Fibroblast of lung (primary cell): ENCODE measurements at regions not wholly inside any gene's neighbourhood (a gene's known extent, or its start where the extent isn't known, plus 50 kb on each side); places are given as distances from the start of the nearest gene placed in this dataset.

Experiments used
- DNase-seq, 2 donors: peaks; one replicate each; pipeline versions ENCODE4 v3.0.0 to v3.0.0-alpha.2; 2010; ENCODE audit warnings: low read depth in 2 of 2
- H2AFZ ChIP-seq: 2 replicates; pipeline ENCODE4 v1.5.1; 2012; ENCODE audit warnings: low read length, control low read depth, inconsistent platforms
- H3K27ac ChIP-seq: 2 replicates; pipeline ENCODE4 v1.5.1; 2011; ENCODE audit warnings: low read length, control low read depth; ENCODE audit not compliant: insufficient read depth
- H3K27me3 ChIP-seq: 2 replicates; pipeline ENCODE4 v1.5.1; 2011; ENCODE audit warnings: mild to moderate bottlenecking, low read length; ENCODE audit not compliant: control insufficient read depth, insufficient read depth
- H3K36me3 ChIP-seq: 2 replicates; pipeline ENCODE4 v1.5.1; 2011; ENCODE audit warnings: low read length; ENCODE audit not compliant: control insufficient read depth, insufficient read depth
- H3K4me1 ChIP-seq: 2 replicates; pipeline ENCODE4 v1.5.1; 2011; ENCODE audit warnings: low read length; ENCODE audit not compliant: control insufficient read depth, insufficient read depth; ENCODE audit errors: extremely low read depth
- H3K4me2 ChIP-seq: 2 replicates; pipeline ENCODE4 v1.5.1; 2011; ENCODE audit warnings: low read length, control low read depth; ENCODE audit not compliant: insufficient read depth; ENCODE audit errors: extremely low read depth
- H3K4me3 ChIP-seq, 4 experiments: fragments of 200-600 bp in 1 of 4; sonication (generic) in 1 of 4; replicated peaks in 1 of 4; 2 replicates each; pipeline ENCODE4 v1.5.1; 2011 to 2016; ENCODE audit warnings: low read length in 4 of 4, low read depth in 3 of 4, mild to moderate bottlenecking in 3 of 4, control low read depth in 2 of 4, inconsistent platforms in 1 of 4, mixed read lengths in 1 of 4; ENCODE audit not compliant: insufficient read depth in 1 of 4; ENCODE audit errors: control extremely low read depth in 1 of 4
- H3K79me2 ChIP-seq: 2 replicates; pipeline ENCODE4 v1.5.1; 2012; ENCODE audit warnings: mild to moderate bottlenecking, low read length, inconsistent platforms; ENCODE audit not compliant: control insufficient read depth, insufficient read depth
- H3K9ac ChIP-seq: 2 replicates; pipeline ENCODE4 v1.5.1; 2011; ENCODE audit warnings: mild to moderate bottlenecking, low read length, control low read depth; ENCODE audit not compliant: insufficient read depth
- H3K9me3 ChIP-seq: 2 replicates; pipeline ENCODE4 v1.5.1; 2012; ENCODE audit warnings: low read depth, low read length; ENCODE audit not compliant: control insufficient read depth, insufficient read depth
- H4K20me1 ChIP-seq: 2 replicates; pipeline ENCODE4 v1.5.1; 2011; ENCODE audit warnings: low read length; ENCODE audit not compliant: control insufficient read depth, insufficient read depth; ENCODE audit errors: extremely low read depth
- EZH2 ChIP-seq: IDR thresholded peaks from 2 replicates; pipeline ENCODE4 v1.5.1; 2012; ENCODE audit warnings: low read length, control low read depth, mild to moderate bottlenecking; ENCODE audit errors: missing control alignments
- TF ChIP-seq, protein P1 (sequence below), 2 donors: IDR thresholded peaks in 1 of 2; conservative IDR thresholded peaks in 1 of 2; 1 replicate in 1 of 2; 2 replicates in 1 of 2; pipeline ENCODE4 v1.5.1; 2011 to 2012; ENCODE audit warnings: low read length in 2 of 2, control low read depth in 1 of 2, inconsistent platforms in 1 of 2, low read depth in 1 of 2, mild to moderate bottlenecking in 1 of 2

DNA sequence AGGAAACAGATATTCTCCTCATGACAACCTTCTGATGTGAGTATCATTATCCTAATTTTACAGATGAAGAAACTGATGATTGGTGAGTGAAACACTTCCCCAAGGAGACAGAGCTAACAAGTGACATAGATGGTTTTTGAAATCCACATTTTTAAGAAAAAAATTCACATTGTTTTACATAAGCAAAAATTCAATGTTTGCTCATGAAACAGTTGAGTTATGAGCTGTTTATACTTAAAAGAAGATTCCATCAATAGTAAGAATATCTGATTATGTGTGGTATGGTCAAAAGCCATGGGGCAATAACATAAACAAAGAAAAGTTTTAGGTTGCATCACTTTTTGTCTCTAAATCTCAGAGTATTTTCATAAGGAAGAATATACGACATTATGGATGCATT lies 167.9 kb upstream of the PAPPA start:
- Histone ChIP-seq H3K27me3 (no peaks in the 10 kb centered on the region), H3K4me2 (no peak overlapping the region), H3K36me3 (no peaks in the 10 kb centered on the region), H2AFZ (no peak overlapping the region), H3K9ac (no peak overlapping the region), H3K9me3 (no peaks in the 10 kb centered on the region), H4K20me1 (no peaks in the 10 kb centered on the region), H3K4me1 (no peaks in the 10 kb centered on the region), H3K4me3 (no peak overlapping the region), H3K27ac (no peak overlapping the region), H3K79me2 (no peaks in the 10 kb centered on the region)
- DNase-seq: peak in 1 of 2 donors; percentile 49
- TF ChIP-seq, protein P1, sequence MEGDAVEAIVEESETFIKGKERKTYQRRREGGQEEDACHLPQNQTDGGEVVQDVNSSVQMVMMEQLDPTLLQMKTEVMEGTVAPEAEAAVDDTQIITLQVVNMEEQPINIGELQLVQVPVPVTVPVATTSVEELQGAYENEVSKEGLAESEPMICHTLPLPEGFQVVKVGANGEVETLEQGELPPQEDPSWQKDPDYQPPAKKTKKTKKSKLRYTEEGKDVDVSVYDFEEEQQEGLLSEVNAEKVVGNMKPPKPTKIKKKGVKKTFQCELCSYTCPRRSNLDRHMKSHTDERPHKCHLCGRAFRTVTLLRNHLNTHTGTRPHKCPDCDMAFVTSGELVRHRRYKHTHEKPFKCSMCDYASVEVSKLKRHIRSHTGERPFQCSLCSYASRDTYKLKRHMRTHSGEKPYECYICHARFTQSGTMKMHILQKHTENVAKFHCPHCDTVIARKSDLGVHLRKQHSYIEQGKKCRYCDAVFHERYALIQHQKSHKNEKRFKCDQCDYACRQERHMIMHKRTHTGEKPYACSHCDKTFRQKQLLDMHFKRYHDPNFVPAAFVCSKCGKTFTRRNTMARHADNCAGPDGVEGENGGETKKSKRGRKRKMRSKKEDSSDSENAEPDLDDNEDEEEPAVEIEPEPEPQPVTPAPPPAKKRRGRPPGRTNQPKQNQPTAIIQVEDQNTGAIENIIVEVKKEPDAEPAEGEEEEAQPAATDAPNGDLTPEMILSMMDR (conservative IDR thresholded peaks at IDR 0.05 in 1 of 2, IDR thresholded peaks at IDR 0.05 in 1 of 2; ENCODE audit: low read depth in 1 of 2, low read length in 2 of 2): no peak
- no peak for TF ChIP-seq EZH2

DNA sequence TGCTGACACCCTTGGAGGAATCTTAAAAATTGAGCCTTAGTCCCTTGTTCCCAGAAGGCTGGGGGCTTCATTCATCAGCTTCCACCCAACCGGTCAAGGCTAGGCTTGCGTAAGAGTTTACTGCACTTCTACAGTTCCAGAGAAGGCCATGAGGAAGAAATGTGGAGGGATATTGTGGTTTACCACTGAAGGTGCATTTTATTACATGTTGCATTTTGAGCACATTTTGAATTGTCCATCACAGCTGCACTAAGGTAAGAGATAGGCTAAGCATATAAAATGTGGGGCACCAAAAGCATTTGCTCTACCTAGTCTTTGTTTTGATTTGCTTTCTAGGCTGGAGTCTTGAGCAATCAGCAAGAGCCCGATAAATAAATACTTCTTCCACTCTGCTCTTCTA lies 167.1 kb upstream of the PAPPA start:
- TF ChIP-seq EZH2: no peak
- TF ChIP-seq, protein P1 (conservative IDR thresholded peaks at IDR 0.05 in 1 of 2, IDR thresholded peaks at IDR 0.05 in 1 of 2; ENCODE audit: low read depth in 1 of 2, low read length in 2 of 2): no peak
- Histone ChIP-seq H3K36me3 (no peaks in the 10 kb centered on the region), H3K4me3 (no peak overlapping the region), H3K4me1 (no peaks in the 10 kb centered on the region), H3K79me2 (no peaks in the 10 kb centered on the region), H3K27me3 (no peaks in the 10 kb centered on the region), H3K27ac (no peak overlapping the region), H3K9me3 (no peaks in the 10 kb centered on the region), H3K4me2 (no peak overlapping the region), H4K20me1 (no peaks in the 10 kb centered on the region), H2AFZ (no peak overlapping the region), H3K9ac (no peak overlapping the region)
- DNase-seq: no peak

DNA sequence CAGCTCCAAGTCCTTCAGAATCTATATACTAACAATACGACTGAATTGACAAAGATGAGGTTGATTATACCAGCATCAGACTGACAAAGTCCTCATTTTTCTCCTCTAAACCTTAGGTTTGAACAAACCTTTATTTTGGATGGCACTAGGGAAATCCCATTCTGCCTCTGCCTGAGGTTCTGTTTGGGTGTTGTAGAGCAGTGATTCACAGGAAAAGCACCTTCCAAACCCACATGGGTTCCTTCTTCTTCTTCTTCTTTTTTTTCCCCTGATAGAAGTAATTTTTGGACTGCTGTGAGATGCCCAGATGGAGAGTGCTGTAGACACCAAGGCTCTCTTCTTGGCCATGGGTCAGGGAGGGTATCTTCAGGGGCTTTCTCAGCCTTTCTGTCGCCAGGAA lies 164.9 kb upstream of the PAPPA start:
- Histone ChIP-seq H3K27me3 (no peaks in the 10 kb centered on the region), H3K79me2 (no peaks in the 10 kb centered on the region), H3K4me2 (no peak overlapping the region), H4K20me1 (no peaks in the 10 kb centered on the region), H3K9ac (no peak overlapping the region), H3K36me3 (no peaks in the 10 kb centered on the region), H3K9me3 (no peaks in the 10 kb centered on the region), H3K4me1 (peaks cover 4% of the 10 kb centered on the region), H3K4me3 (no peak overlapping the region), H2AFZ (peak overlapping the region; percentile 1), H3K27ac (no peak overlapping the region)
- TF ChIP-seq, protein P1 (conservative IDR thresholded peaks at IDR 0.05 in 1 of 2, IDR thresholded peaks at IDR 0.05 in 1 of 2; ENCODE audit: low read depth in 1 of 2, low read length in 2 of 2): no peak
- TF ChIP-seq EZH2: no peak
- DNase-seq: peak in 1 of 2 donors; percentile 48
